ENCODE measurements at regions not wholly inside any gene's neighbourhood (a gene's known extent, or its start where the extent isn't known, plus 50 kb on each side); places are given as distances from the start of the nearest gene placed in this dataset.

DNA sequence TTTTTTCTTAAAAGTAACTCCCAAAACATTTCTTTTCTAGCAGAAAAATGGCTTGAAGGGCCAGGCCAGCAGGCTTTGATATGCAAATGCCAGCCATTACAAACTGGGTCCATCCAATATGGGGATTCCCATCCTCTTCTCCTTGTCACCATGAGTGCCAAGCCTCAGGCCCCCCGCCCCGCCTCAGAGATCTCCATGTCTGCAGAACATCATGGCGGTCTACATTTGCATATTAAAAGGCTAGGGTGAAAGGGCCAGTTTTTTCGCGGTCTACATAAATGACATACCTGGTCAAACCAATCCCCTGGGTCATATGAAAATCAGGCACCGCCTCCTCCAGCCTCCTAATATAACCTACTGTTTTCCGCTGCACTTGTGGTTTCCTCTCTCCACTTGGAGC lies 1327.6 kb downstream of the UQCRFS1 start:
- no peaks in the 10 kb centered on the region for H3K36me3 ChIP-seq (ENCODE audit: control insufficient read depth, insufficient read depth, low read length)
- H3K4me3 ChIP-seq (ENCODE audit: low read depth, low read length): no peak overlapping the region
- ChIA-PET CTCF (no interaction called here), POLR2A (no interaction called here)
- H3K27me3 ChIP-seq (ENCODE audit: control insufficient read depth, insufficient read depth, low read length): no peaks in the 10 kb centered on the region
- DNase-seq (ENCODE audit: low read depth): no peak
- TF ChIP-seq, protein P1, sequence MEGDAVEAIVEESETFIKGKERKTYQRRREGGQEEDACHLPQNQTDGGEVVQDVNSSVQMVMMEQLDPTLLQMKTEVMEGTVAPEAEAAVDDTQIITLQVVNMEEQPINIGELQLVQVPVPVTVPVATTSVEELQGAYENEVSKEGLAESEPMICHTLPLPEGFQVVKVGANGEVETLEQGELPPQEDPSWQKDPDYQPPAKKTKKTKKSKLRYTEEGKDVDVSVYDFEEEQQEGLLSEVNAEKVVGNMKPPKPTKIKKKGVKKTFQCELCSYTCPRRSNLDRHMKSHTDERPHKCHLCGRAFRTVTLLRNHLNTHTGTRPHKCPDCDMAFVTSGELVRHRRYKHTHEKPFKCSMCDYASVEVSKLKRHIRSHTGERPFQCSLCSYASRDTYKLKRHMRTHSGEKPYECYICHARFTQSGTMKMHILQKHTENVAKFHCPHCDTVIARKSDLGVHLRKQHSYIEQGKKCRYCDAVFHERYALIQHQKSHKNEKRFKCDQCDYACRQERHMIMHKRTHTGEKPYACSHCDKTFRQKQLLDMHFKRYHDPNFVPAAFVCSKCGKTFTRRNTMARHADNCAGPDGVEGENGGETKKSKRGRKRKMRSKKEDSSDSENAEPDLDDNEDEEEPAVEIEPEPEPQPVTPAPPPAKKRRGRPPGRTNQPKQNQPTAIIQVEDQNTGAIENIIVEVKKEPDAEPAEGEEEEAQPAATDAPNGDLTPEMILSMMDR (IDR thresholded peaks at IDR 0.05; ENCODE audit: insufficient read depth, low read depth, low read length): no peak

DNA sequence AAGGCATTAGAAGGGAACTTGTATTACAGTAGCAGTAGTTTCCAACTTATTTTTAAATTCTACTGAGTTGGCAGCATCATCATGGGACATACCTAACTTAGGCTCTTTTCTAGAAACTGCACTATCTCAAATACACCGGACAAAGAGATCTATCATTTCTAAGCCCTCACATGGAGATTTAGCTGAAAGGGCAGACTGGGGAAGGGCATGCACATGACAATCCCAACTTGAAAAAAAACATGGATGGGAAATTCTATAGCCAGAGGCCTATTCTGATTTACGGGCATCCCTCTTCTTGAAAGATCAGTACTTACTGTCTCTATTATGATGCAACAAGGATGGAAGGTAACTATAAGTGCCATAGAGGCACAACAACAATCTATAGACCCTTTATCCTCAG lies 1328.6 kb downstream of the UQCRFS1 start:
- TF ChIP-seq, protein P1 (IDR thresholded peaks at IDR 0.05; ENCODE audit: insufficient read depth, low read depth, low read length): no peak
- ChIA-PET POLR2A (no interaction called here), CTCF (no interaction called here)
- no peaks in the 10 kb centered on the region for H3K36me3 ChIP-seq (ENCODE audit: control insufficient read depth, insufficient read depth, low read length)
- DNase-seq (ENCODE audit: low read depth): no peak
- no peak overlapping the region for H3K4me3 ChIP-seq (ENCODE audit: low read depth, low read length)
- H3K27me3 ChIP-seq (ENCODE audit: control insufficient read depth, insufficient read depth, low read length): no peaks in the 10 kb centered on the region

DNA sequence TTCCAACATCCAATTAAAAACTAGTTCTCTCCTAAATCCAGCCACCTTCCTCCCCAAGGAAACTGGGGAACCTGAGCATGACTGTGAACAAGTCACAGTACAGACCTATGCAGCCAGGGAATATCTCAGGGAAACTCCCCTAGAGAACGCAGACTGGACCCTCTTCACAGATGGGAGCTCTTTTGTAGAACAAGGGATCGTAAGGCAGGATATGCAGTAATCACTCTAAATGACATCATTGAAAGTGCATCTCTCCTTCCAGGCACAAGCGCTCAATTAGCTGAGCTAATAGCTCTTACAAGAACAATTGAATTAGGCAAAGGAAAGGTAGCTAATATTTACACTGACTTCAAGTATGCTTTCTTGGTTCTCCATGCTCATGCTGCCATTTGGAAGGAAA lies 1331.7 kb downstream of the UQCRFS1 start:
- Histone ChIP-seq H3K27me3 (ENCODE audit: control insufficient read depth, insufficient read depth, low read length) (no peaks in the 10 kb centered on the region), H3K4me3 (ENCODE audit: low read depth, low read length) (no peak overlapping the region), H3K36me3 (ENCODE audit: control insufficient read depth, insufficient read depth, low read length) (no peaks in the 10 kb centered on the region)
- ChIA-PET CTCF (no interaction called here), POLR2A (no interaction called here)
- TF ChIP-seq, protein P1 (IDR thresholded peaks at IDR 0.05; ENCODE audit: insufficient read depth, low read depth, low read length): no peak
- no peak for DNase-seq (ENCODE audit: low read depth)

DNA sequence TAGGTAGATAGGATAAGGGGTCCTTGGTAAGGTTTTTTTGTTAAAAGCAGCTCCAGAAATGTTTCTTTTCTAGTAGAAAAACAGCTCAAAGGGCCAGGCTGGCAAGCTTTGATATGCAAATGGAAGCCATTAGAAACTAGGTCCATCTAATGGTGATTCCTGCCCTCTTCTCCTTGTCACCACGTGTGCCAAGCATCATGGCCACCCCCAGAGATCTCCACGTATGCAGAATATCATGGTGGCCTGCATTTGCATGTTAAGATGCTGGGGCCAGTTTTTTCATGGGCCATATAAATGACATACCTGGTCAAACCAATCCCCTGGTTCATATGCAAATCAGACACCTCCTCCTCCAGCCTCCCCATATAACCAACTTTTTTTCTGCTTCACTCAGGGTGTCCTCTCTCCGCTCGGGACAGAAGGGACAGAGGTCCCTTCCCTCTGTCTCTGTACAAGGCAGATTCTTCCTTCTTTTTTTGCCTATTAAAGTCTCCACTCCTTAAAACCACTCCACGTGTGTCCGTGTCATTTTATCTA lies 1335.9 kb downstream of the UQCRFS1 start:
- Histone ChIP-seq H3K36me3 (ENCODE audit: control insufficient read depth, insufficient read depth, low read length) (no peaks in the 10 kb centered on the region), H3K4me3 (ENCODE audit: low read depth, low read length) (no peak overlapping the region), H3K27me3 (ENCODE audit: control insufficient read depth, insufficient read depth, low read length) (no peaks in the 10 kb centered on the region)
- TF ChIP-seq, protein P1 (IDR thresholded peaks at IDR 0.05; ENCODE audit: insufficient read depth, low read depth, low read length): no peak
- DNase-seq (ENCODE audit: low read depth): no peak
- ChIA-PET POLR2A (no interaction called here), CTCF (no interaction called here)

DNA sequence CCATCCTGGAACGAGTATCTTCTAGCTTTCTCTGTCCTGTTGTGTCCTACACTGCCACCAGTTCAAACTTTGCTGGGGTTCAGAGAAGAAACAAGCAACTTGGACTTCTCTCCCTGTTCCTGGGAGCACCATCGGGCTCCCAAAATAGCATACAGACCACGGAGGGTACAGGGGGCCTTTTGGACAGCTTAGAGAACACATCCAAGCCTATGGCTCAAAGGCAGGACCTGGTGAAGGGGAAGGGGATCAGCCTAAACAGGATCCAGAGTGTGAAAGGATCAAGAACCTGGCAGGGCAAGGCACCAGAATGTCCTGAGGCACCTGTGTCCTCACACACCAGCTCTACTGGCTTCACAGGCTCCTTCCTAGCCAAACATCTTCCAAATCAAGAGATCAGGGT lies 1336.5 kb downstream of the UQCRFS1 start:
- no peak for DNase-seq (ENCODE audit: low read depth)
- POLR2A ChIA-PET: no interaction called here
- TF ChIP-seq, protein P1 (IDR thresholded peaks at IDR 0.05; ENCODE audit: insufficient read depth, low read depth, low read length): no peak
- Histone ChIP-seq H3K27me3 (ENCODE audit: control insufficient read depth, insufficient read depth, low read length) (no peaks in the 10 kb centered on the region), H3K4me3 (ENCODE audit: low read depth, low read length) (no peak overlapping the region), H3K36me3 (ENCODE audit: control insufficient read depth, insufficient read depth, low read length) (no peaks in the 10 kb centered on the region)
- CTCF ChIA-PET: no interaction called here

Measured in BJ (cell line).